Effector memory CD4-positive, alpha-beta T cell (primary cell): ENCODE measurements at regions not wholly inside any gene's neighbourhood (a gene's known extent, or its start where the extent isn't known, plus 50 kb on each side); places are given as distances from the start of the nearest gene placed in this dataset.
"Not testable (repeated sequence)": the region's sequence is repeated elsewhere in the genome, so short reads cannot be mapped to it uniquely, and the experiment has no call there.

Experiments used
- DNase-seq, 3 donors: peaks; one replicate each; pipeline ENCODE4 v3.0.0-alpha.2; 2020
- H3K27ac ChIP-seq: 2 replicates; pipeline ENCODE4 v1.7.0; 2013; ENCODE audit warnings: mild to moderate bottlenecking, low read length, moderate library complexity; ENCODE audit not compliant: insufficient read depth, poor library complexity, severe bottlenecking
- H3K27me3 ChIP-seq: replicated peaks from 2 replicates; pipeline ENCODE4 v1.7.0; 2013; ENCODE audit warnings: mild to moderate bottlenecking, low read length; ENCODE audit not compliant: insufficient read depth, control insufficient read depth, poor library complexity, severe bottlenecking
- H3K36me3 ChIP-seq: 2 replicates; pipeline ENCODE4 v1.7.0; 2013; ENCODE audit warnings: mild to moderate bottlenecking, low read length, moderate library complexity; ENCODE audit not compliant: control insufficient read depth, insufficient read depth
- H3K4me1 ChIP-seq: 2 replicates; pipeline ENCODE4 v1.7.0; 2013; ENCODE audit warnings: low read length, mild to moderate bottlenecking; ENCODE audit not compliant: control insufficient read depth, insufficient read depth, poor library complexity, severe bottlenecking
- H3K4me3 ChIP-seq: 2 replicates; pipeline ENCODE4 v1.7.0; 2013; ENCODE audit warnings: low read length, low read depth, mild to moderate bottlenecking; ENCODE audit not compliant: insufficient read depth, poor library complexity, severe bottlenecking
- H3K9me3 ChIP-seq: 2 replicates; pipeline ENCODE4 v1.7.0; 2013; ENCODE audit warnings: mild to moderate bottlenecking, low read length, moderate library complexity; ENCODE audit not compliant: control insufficient read depth

DNA sequence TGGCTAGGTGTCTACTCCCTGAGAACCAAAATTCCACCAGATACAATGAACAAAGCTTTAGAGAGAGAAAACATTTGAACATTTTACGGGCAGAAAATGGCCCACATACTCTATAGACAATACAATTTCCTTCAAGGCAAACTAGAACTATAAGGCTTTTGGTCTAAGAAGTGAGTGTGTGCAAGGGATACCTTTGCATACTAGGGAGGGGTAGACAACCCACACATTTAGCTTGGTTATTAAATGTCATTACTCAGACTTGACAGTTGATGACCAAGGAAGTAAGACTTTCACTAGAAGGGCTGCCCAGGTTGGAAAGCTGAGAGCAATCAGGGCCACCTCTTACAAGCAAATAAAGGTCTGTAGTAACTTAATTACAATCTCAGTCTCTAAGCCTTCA lies 64.0 kb upstream of the PLEKHM1 start:
- not testable (repeated sequence) for H3K27me3 ChIP-seq, H3K4me1 ChIP-seq, H3K36me3 ChIP-seq, H3K27ac ChIP-seq, H3K9me3 ChIP-seq, DNase-seq, H3K4me3 ChIP-seq

DNA sequence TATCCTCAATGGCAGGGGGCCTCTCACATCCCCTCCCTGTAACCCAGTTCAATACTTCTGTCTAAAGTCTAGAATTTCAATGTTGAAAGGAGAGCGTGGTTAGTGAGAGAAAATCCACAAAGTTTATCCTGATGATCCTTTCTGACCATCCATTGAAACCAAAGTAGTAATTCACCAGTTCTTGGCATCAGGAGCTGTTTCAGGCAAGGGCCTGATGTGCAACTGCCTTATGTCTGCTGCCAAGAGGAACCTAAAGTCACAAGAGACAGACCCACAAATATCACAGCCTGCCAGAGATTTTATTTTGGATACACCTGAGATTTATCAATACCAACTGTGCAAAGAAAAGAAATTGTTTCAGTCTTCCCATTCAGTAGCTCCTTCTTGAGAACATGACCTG lies 68.3 kb upstream of the PLEKHM1 start:
- H3K27ac ChIP-seq, DNase-seq, H3K36me3 ChIP-seq, H3K4me1 ChIP-seq, H3K9me3 ChIP-seq, H3K4me3 ChIP-seq, H3K27me3 ChIP-seq: not testable (repeated sequence)

DNA sequence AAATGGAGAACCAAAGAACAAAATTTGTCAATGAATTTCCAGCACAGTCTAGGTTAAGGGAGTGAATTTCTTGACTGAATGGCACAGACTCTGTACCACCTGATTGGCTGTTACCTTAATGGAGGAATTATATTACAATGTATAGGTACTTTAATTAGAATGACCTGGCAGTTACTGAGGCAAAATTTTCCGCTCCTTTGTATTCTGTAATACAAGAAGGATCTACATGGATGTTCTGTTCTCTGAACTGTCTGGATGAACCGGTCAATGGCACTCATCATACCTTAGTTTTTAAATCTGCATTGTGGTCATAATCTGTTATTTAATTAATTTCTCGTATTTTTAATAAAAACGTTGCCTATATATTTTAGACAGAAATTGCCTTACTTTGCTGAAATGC lies 72.3 kb upstream of the PLEKHM1 start:
- not testable (repeated sequence) for H3K27ac ChIP-seq, H3K36me3 ChIP-seq, DNase-seq, H3K4me1 ChIP-seq, H3K27me3 ChIP-seq, H3K9me3 ChIP-seq, H3K4me3 ChIP-seq

DNA sequence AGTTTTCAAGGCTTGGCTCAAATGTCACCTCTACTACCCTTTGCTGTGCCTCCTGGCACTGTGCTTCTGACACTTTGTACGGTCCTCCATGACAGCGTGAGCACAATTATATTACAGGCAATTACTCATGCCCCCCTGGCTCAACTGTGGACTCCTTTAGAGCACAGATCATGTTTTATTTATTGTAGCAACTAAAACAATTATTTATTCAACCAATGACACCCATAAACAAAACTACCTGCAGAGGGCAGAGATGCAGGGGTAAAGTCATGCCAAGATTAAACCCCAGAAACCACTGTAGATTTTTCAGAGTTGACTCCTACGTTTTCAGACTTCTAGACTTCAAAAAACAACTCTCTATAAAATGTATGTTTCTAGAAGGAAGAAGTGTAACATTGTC lies 72.8 kb upstream of the PLEKHM1 start:
- not testable (repeated sequence) for H3K9me3 ChIP-seq, H3K36me3 ChIP-seq, H3K27me3 ChIP-seq, H3K27ac ChIP-seq, H3K4me1 ChIP-seq, H3K4me3 ChIP-seq, DNase-seq

DNA sequence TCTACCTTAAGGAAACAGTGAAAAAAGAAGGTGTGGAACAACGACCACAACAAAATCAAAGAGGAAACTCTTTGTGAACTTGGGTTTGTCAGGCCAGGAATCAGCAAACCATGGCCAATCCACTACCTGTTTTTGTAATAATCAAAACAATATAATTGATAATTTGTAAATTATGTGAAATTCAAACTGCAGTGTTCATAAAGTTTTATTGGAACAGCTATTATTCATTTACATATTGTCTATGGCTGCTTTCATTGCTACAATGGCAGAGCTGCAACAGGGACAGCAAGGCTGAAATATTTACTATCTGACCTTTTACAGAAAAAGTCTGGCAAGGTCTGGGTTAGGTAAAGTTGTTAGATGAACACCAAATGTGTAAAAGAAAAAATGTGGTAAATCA lies 77.8 kb upstream of the PLEKHM1 start:
- not testable (repeated sequence) for H3K4me3 ChIP-seq, H3K36me3 ChIP-seq, H3K27ac ChIP-seq, H3K9me3 ChIP-seq, DNase-seq, H3K27me3 ChIP-seq, H3K4me1 ChIP-seq

DNA sequence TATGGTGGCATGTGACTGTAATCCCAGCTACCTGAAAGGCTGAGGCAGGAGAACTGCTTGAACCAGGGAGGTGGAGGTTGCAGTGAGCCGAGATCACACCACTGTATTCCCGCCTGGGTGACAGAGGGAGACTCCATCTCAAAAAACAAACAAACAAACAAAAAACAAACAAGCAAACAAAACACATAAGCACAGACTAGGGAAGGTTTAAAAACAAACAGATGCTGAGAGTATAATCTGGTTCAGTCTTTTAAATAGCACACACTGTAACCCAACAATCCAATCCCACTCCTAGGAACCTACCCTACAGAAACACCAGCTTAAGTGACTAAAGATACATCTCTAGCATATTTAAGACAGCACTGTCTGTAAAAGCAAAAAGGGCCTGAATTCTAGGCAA lies 82.8 kb upstream of the PLEKHM1 start:
- not testable (repeated sequence) for H3K9me3 ChIP-seq, DNase-seq, H3K36me3 ChIP-seq, H3K27ac ChIP-seq, H3K4me1 ChIP-seq, H3K27me3 ChIP-seq, H3K4me3 ChIP-seq

DNA sequence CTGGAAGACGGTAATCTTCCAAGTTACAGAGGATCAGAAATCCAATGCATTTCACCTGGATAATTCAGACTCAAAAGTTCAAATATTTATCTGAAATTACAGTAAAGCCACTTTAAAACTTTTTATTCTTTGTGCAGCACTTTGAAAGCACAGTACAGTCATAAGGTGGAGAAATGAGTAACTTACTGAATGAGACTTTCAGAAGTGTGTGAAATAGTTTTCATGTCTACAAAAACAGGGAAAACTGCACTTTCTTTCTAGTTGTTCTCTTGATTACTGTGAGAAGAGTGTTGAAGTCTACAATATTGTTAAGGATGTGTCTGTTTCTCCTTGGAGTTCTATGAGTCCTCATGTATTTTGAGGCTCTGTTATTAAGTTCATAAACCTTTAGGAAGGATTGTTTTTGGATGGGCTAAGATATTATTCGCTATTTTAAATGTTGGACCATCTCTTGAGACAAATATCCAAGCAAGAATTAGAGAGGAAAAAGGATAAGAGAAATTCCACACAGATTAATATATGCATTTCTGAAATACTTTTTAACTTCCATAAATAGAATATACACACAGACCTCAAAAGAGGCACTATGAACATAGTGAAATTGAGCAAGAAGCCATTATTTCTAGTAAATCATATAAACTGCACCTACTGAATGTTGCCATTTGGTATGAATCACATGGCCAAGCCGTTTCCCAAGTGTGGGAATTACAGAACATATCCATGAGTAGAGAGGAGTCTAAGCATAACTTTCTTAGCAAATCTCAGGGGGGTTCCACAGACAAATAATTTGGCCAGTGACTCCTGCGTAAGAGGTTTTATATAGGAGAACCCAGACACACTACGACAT lies 83.6 kb upstream of the PLEKHM1 start:
- DNase-seq = no peak
- H3K9me3 ChIP-seq = no peaks in the 10 kb centered on the region
- no peak overlapping the region for H3K27ac ChIP-seq
- H3K4me1 ChIP-seq = no peaks in the 10 kb centered on the region
- H3K36me3 ChIP-seq = no peaks in the 10 kb centered on the region
- no peaks in the 10 kb centered on the region for H3K27me3 ChIP-seq
- H3K4me3 ChIP-seq = no peak overlapping the region

DNA sequence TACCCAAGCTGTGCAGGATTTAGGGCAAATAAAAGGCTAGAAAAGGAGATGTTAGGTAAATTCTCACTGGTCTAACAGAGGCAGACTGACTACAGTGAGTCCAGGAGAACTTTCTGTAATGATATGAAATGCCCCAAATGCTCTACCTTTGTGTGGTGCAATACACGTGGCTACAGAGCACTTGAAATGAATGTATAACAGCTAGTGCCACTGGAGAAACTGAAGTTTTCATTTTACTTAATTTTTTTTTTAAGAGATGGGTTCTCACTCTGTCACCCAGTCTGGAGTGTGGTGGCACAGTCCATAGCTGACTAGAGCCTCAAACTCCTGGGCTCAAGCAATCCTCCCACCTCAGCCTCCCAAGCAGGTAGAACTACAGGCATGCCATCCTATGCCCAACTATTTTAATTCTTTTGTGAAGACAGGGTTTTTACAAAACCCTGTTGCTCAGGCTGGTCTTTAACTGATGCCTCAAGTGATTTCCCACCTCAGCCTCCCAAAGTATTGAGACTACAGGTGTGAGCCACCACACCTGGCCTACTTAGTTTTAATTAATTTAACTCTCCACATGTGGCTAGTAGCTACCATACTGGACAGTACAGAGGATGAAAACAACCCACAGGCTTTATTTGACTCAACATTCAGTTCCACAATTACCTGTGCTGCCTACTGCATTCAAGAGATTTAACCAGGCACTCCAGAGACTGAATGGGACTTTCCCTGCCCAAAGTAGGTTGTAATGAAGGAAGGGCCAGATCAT lies 84.8 kb upstream of the PLEKHM1 start:
- H3K9me3 ChIP-seq = no peaks in the 10 kb centered on the region
- no peak overlapping the region for H3K4me3 ChIP-seq
- no peak for DNase-seq
- H3K4me1 ChIP-seq = no peaks in the 10 kb centered on the region
- no peak overlapping the region for H3K27ac ChIP-seq
- H3K27me3 ChIP-seq = no peaks in the 10 kb centered on the region
- H3K36me3 ChIP-seq = no peaks in the 10 kb centered on the region

DNA sequence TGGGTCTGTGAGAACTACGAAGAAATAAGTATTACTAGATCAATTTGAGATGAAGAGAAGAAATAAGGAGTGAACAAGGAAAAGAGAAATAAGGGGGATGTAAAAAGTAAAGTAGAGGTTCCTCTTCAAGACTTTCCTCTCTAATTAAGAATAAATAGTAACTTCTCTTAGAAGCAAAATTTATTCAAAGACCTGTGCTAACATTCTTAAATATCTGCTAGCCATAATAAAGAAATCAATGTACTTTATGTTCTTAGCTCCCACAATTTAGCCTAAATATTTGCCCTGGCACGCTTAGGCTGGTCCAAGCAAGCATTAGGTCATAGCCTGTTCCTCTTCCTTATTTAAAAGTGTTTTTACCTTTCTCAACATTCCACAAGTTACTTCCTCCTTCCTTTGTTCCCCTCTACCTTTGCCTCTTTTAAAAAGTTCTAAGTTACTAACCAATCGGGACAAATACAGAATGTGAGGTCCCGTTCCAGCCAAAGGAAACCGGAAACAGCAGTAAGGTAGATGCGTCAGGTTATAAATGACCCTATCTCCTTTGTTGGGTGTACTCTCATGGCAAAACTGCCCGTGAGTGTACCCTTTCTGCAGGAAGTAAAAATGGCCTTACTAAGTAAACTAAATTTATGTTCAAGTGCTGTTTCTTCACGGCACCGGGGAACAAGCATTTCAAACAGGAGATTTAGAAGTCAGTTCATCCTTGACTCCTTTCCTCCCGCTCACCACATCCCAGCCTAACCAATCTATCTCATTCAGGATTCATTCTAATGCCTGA lies 86.2 kb upstream of the PLEKHM1 start:
- DNase-seq, H3K4me1 ChIP-seq, H3K9me3 ChIP-seq, H3K36me3 ChIP-seq, H3K27me3 ChIP-seq, H3K27ac ChIP-seq, H3K4me3 ChIP-seq: not testable (repeated sequence)
